DMS153 (cell line): ENCODE measurements at regions not wholly inside any gene's neighbourhood (a gene's known extent, or its start where the extent isn't known, plus 50 kb on each side); places are given as distances from the start of the nearest gene placed in this dataset.

Experiments used
- DNase-seq: peaks from one replicate; lab custom pipeline; 2025; lab: John Stamatoyannopoulos, UW

- no peak for DNase-seq
Observed at GRCh38 chr12:131603939-131604795, 106.7 kb upstream of the SFSWAP start.

- DNase-seq: no peak
Observed at GRCh38 chr12:131604859-131605258, 106.0 kb upstream of the SFSWAP start.

DNA sequence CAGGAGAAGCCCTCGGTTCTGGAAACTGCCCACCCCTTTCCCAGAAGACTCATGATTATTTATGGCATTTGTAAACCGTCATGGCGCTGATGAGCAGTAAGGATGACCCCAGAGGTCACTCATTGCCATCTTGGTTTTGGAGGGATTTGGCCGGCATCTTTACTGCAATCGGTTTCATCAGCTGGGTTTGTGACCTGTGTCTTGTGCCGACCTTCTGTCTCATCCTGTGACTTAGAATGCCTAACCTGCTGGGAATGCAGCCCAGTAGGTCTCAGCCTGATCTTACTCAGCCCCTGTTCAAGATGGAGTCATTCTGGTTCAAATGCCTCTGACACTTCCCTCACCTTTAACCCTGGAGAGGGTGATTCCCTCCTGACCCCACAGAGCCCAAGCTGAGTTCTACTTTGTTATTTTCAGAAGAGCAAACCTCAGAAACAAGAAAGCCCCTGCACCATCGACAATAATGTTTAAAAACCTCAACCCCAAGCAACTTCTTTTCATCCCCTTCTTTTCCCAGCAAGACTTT is 105.5 kb upstream of the SFSWAP start:
- DNase-seq: no peak

DNA sequence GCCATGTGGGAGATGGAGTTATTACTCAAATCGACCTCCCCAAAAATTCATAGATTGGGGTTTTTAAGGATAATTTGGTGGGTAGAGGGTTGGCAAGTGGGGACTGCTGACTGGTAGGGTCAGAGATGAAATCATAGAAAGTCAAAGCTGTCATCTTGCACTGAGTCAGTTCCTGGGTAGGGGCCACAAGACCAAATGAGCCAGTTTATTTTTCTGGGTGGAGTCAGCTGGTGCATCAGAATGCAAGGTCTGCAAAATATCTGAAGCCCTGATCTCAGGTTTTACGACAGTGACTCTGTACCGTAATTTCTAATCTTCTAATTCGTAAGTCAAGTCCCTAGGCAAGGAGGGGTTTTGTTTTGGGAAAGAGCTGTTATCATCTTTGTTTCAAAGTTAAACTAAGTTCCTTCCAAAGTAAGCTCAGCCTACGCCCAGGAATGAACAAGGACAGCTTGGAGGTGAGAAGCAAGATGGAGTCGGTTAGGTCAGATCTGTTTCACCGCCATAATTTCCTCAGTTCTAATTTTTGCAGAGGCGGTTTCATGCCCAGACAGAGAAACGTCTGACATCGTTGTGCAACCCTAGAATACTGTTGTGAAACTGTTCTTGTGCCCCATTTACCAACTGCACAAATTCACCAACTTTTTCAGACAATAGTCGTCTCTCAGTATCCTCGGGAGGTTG is 104.5 kb upstream of the SFSWAP start:
- DNase-seq: no peak

- no peak for DNase-seq
Observed at GRCh38 chr12:131607658-131608447, 103.0 kb upstream of the SFSWAP start.

DNA sequence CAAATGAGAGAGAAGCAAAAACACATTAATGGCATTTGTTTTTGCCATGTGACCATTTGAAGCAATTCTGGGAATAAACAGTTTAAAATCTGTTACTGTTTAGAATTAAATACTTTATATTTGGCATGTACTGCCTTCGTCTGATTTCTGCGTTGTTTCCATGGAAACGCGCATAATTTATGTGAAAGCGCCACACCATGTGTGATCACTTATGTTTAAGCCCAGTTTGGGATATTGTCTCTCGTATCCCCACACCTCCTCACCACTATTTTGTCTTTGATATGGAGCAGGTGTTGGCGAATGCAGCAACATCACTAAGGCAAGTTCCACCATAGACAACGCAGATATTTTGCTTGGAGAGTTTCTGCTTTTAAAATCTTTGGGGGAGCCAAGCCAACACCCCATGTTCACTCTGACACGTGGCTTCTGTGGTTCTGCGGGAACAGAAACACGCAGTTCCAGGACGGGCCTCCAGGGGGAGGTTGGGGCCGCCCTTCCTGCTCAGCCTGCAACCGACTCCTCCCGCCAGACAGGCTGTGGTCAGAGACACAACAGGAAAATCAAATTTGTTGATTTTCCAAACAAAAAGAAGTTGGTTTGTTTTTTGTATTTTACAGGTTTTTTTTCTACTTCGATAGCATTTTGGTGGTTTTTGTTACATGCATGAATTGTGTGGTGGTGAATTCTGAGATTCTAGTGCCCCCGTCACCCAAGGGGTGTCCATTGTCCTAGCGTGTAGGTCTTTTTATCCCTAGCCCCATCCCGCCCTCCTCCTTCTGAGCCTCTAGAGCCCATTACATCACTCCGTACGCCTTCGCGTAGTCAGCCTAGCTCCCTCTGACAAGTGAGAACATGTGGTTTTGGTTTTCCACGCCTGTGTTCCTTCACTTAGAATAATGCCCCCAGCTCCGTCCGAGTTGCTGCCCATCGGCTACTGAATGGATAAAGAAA is 101.9 kb upstream of the SFSWAP start:
- DNase-seq: peak; percentile 7

DNA sequence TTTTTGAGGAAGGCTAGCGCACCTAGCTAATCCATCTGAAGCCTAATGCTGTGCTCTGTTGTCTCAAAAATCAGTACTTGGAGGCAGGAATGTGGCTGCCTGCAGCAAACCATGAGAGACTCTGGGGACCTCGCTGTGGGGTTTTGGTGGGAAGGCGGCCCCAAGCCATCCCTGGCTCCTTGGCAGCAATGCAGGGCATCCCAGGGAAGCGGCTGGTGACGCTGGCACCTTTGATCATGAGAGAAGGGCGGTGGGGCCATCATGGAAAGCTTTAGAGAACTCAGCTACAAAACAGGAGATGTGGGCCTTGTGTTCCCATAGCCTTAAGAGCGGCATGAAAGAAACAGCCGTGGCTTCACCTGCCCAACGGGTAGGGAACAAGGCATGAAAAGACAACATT is 101.1 kb upstream of the SFSWAP start:
- DNase-seq: no peak

DNA sequence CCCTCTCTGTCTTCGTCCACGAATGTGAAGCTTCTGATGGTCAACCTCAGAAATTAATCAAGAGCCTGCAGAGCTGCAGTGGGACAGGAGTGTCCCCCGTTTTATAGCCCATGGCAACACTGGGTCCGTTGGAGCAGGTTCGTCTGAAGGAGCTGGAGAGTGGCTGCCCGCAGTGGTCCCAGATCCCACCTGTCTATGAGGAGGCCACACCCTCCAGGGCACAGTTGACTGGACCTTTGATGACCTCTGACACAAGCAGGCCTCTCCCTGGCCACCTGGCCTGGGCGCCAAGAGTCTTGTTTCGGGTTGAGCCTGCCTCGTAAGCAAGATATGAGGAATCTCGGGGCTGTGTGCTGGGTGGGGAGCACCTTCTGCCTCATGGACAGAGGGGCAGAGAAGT is 100.7 kb upstream of the SFSWAP start:
- DNase-seq: no peak

DNA sequence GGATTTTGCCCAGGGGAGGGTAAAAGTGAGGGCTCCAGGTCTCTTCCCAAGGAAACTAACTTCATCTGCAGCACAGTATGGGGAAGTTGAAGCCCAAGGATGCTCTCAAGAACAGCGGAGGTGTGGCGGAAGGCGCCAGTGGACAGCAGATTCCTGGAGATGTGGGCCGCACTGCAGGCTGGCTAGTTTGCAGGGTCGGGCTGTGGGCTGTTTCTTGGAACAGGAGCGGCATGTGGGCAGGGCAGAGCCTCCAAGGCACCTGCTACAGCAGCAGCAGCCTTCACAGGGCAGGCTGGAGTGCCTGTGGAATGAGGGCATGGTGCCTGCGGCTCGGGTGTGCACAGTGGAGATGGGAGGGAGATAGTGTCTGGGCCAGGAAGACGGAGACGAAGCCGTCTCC is 100.0 kb upstream of the SFSWAP start:
- DNase-seq: no peak

GRCh38 chr12:131611416-131612091 is 99.3 kb upstream of the SFSWAP start:
- no peak for DNase-seq

DNA sequence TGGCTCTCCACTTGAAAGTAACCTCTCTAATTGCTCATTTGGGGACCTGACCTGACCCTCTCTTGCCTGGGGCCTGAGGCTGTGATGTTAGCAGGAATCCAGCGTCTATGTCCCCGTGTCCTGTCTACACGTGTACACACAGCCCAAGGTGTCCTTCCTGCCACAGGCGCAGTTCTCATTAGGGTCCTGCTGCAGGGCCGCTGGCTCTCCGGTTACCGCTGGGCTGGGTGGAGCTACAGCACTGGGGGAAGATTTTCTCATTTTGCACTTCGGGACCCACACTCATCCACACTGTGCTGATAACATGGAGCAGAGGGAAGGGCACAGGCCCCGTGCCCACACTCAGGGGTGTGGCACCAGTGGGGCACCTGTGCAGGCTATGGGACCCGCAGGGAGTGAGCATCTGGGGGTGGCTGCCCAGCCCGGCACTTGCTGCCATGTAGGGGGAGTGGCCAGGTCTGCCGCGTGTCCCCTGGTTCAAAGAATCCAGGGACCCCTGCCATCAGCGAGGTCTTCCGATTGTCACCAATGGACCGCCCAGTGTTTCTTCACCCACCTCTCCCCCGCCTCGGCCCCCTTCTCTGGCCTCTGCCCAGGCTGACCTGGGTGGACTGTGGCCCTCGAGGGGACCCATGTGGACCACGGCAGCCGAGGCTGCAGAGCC is 98.7 kb upstream of the SFSWAP start:
- DNase-seq: no peak

DNA sequence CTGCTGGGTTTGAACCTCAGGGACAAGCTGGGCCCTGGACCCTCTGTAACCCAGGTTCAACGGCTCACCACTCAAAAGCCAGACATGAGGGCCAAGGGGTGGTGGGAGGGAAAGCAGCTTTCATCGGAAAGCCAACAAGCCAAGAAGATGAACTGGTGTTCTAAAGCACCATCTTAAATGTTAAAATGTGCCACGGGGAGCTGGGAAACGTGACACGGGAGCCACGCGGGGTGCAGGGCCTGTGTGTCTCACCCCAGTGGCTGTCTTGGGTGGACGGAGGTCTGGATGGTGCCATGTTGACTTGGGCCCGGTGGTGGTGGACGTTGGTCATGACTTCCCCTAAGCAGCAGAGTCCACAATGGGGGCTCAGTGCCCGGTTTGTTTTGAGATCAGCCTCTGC is 97.7 kb upstream of the SFSWAP start:
- no peak for DNase-seq

GRCh38 chr12:131613678-131614077 is 97.2 kb upstream of the SFSWAP start:
- no peak for DNase-seq

DNA sequence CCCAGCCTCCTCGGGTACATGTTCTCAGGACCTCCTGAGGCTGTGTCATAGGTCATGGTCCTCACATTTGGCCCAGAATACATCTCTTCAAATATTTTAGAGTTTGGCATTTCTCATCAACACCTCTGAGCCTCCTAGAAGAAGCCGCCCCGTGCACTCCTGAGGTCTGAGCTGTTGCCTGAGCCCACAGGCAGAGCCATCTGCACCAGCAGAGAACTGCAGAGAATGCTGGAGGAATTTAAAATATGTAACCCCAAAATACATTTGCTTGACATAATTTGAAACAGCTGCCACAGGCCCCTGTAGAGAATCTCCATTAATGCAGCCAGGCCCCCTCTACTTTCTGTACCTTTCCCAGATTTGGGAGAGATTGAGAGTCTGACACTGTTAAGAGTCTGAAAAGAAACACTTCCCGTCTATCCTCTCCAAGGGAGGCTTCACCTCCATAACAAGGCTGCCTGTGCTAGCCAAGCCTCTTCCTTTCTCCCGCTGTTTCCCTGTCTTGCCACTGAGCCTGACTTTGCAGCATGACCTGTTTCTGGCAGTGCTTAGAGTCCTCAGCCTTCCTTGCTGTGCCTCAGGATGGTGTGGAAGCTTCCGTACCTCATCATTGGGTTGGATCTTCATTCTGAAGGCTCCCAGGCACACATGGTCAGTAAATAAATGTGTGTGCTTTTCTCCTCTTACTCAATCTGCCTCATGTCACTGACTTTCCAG is 95.4 kb upstream of the SFSWAP start:
- DNase-seq: no peak

DNA sequence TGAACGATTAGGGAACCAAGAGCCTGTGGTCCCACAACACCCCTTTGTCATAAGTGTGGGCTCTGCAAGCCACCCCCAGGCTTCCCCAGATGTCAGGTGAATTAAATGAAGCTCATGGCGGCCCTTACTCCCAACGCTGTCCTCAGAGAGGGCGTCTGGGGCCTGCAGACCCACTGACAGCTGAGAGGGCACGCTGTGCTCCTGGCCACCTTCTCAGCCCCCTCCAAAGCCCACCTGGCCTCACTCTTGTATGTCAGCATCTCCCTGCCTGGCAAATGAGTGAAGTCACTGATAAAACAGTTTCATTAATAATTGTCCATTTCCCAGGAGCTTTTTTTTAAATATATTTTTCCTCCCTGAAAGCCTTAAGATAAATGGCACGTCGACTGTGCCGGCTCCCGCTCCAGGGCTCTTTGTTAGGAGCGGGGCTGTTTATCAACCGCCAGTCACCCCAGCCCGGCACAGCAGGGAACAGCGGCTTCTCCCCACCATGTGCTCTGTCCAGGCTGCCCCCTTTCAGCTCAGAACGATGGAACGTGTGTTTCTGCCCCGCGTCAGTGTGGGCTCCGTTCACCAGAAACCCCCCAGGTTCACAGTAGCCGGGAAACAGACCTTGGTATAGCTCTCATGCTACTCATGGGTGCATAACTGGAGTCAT is 94.7 kb upstream of the SFSWAP start:
- DNase-seq: no peak

- no peak for DNase-seq
Observed at GRCh38 chr12:131616738-131617137, 94.2 kb upstream of the SFSWAP start.

DNA sequence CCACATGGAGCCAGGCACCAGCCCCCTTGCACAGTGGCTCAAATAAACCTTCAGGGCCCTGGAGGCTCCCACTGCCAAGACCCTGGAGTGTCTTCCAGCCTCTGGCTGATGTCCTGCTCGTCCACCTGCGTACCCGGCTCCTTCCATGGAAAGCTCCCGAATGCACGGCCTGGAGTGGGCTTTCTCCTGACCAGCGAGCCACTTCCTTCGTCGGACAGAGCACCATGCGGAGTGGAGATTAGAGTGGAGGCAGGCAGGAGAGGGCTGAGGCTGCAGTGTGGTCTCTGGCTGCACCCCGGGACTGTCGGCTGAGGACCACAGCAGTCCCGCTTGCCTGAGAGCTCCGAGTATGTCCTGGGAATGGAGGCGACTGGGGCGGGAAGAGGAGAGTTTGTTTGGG is 93.7 kb upstream of the SFSWAP start:
- DNase-seq: no peak

GRCh38 chr12:131617596-131618302 is 93.1 kb upstream of the SFSWAP start:
- DNase-seq: no peak
